GM12878 (cell line): ENCODE measurements at regions not wholly inside any gene's neighbourhood (a gene's known extent, or its start where the extent isn't known, plus 50 kb on each side); places are given as distances from the start of the nearest gene placed in this dataset.

Experiments used
- ATAC-seq: fragments of 200-7000 bp; cut with Tn5 transposase; 3 replicates; pipeline ENCODE4 v1.9.1; 2020; ENCODE audit warnings: mild to moderate bottlenecking, moderate library complexity
- BruUV-seq: library from RNA; stranded (reverse); fragments of 400-500 nt; replicated peaks from 2 replicates; lab custom pipeline; 2021; lab: Mats Ljungman, UMichigan
- CTCF ChIA-PET: fragments of 300-600 bp; sonication (Branson Sonifier 250); formaldehyde crosslinking; extraction: SDS; loops from one replicate; lab custom pipeline; 2021; ENCODE audit warnings: inconsistent platforms; lab: Yijun Ruan, JAX
- POLR2A ChIA-PET: fragments of 350-600 bp; formaldehyde crosslinking; extraction: SDS; loops from one replicate; lab custom pipeline; 2021; ENCODE audit warnings: inconsistent platforms; lab: Charles Lee
- RAD21 ChIA-PET: fragments of 300-600 bp; sonication (Branson Sonifier 250); formaldehyde crosslinking; loops from one replicate; lab custom pipeline; 2023; ENCODE audit warnings: antibody characterized with exemption; ENCODE audit not compliant: unreplicated experiment; lab: Charles Lee
- SMC1A ChIA-PET: fragments of 300-600 bp; sonication (Branson Sonifier 250); formaldehyde crosslinking; loops from one replicate; lab custom pipeline; 2023; ENCODE audit not compliant: unreplicated experiment, uncharacterized antibody; lab: Charles Lee
- DNase-seq: peaks from one replicate; pipeline ENCODE4 v3.0.0-alpha.2; 2011; ENCODE audit warnings: low read depth, low spot score
- FAIRE-seq: peaks from 3 replicates; lab custom pipeline; 2011; peaks lifted over from hg19 to GRCh38; lab: Jason Lieb, UNC
- H2AFZ ChIP-seq: 2 replicates; pipeline ENCODE4 v1.6.0; 2011; ENCODE audit warnings: low read depth, low read length, control low read depth; ENCODE audit not compliant: control insufficient read depth
- H3K27ac ChIP-seq: 2 replicates; pipeline ENCODE4 v1.5.1; 2011; ENCODE audit warnings: control low read depth; ENCODE audit not compliant: control insufficient read depth, insufficient read depth
- H3K27me3 ChIP-seq, 2 experiments: replicated peaks in 1 of 2; 2 replicates each; pipeline versions ENCODE4 v1.6.0 to v1.6.1; 2011; ENCODE audit warnings: low read length in 1 of 2; ENCODE audit not compliant: control insufficient read depth in 2 of 2, insufficient read depth in 2 of 2
- H3K36me3 ChIP-seq, 2 experiments: 2 replicates each; pipeline ENCODE4 v1.5.1; 2011; ENCODE audit warnings: low read length in 1 of 2; ENCODE audit not compliant: control insufficient read depth in 2 of 2, insufficient read depth in 2 of 2
- H3K4me1 ChIP-seq: 2 replicates; pipeline ENCODE4 v1.6.1; 2011; ENCODE audit warnings: mild to moderate bottlenecking, low read length, moderate library complexity, mixed read lengths; ENCODE audit not compliant: control insufficient read depth, insufficient read depth
- H3K4me2 ChIP-seq: 2 replicates; pipeline ENCODE4 v1.6.0; 2011; ENCODE audit warnings: control low read depth; ENCODE audit not compliant: control insufficient read depth, insufficient read depth
- H3K4me3 ChIP-seq: fragments of 200-600 bp; sonication (generic); 2 replicates; pipeline ENCODE4 v1.5.1; 2016
- H3K79me2 ChIP-seq: 2 replicates; pipeline ENCODE4 v1.6.0; 2011; ENCODE audit warnings: low read length; ENCODE audit not compliant: control insufficient read depth, insufficient read depth
- H3K9ac ChIP-seq: 2 replicates; pipeline ENCODE4 v1.8.0; 2011; ENCODE audit warnings: low read length, control low read depth, mixed read lengths; ENCODE audit not compliant: control insufficient read depth, insufficient read depth
- H3K9me3 ChIP-seq: replicated peaks from 3 replicates; pipeline ENCODE4 v1.5.1; 2011; ENCODE audit warnings: mild to moderate bottlenecking, low read length; ENCODE audit not compliant: control insufficient read depth, insufficient read depth
- H4K20me1 ChIP-seq: 2 replicates; pipeline ENCODE4 v1.6.0; 2011; ENCODE audit not compliant: control insufficient read depth, insufficient read depth
- CBFB ChIP-seq: IDR thresholded peaks from 2 replicates; pipeline ENCODE4 v1.6.1; 2016; ENCODE audit warnings: antibody characterized with exemption, low read depth
- CREM ChIP-seq: IDR thresholded peaks from 2 replicates; pipeline ENCODE4 v1.6.1; 2014; ENCODE audit warnings: antibody characterized with exemption, low read depth
- EP300 ChIP-seq, 2 experiments: fragments of 150-350 bp in 1 of 2; IDR thresholded peaks; 2 replicates each; pipeline ENCODE4 v1.6.1; 2011 to 2012; ENCODE audit warnings: low read depth in 2 of 2, low read length in 2 of 2, borderline replicate concordance in 1 of 2, improper control_type of control experiment in 1 of 2, inconsistent platforms in 1 of 2; ENCODE audit not compliant: control insufficient read depth in 1 of 2
- EZH2 ChIP-seq: IDR thresholded peaks from 2 replicates; pipeline ENCODE4 v1.6.1; 2012; ENCODE audit warnings: low read depth, mild to moderate bottlenecking, control low read depth, inconsistent platforms, low read length, borderline replicate concordance; ENCODE audit not compliant: control insufficient read depth
- FOXM1 ChIP-seq: IDR thresholded peaks from 2 replicates; pipeline ENCODE4 v1.6.1; 2012; ENCODE audit warnings: low read depth, mild to moderate bottlenecking, inconsistent platforms, low read length, moderate library complexity
- SIN3A ChIP-seq: IDR thresholded peaks from 2 replicates; pipeline ENCODE4 v1.6.1; 2012; ENCODE audit warnings: low read depth, low read length, improper control_type of control experiment
- ZNF274 ChIP-seq: IDR thresholded peaks from one replicate; pipeline ENCODE4 v1.8.0; 2011; ENCODE audit not compliant: insufficient read length, insufficient read depth
- WGBS: methylation state at CpG from one replicate; pipeline ENCODE4 v1.1.6; 2016; ENCODE audit warnings: low lambda C conversion rate; ENCODE audit not compliant: insufficient replicate concordance, insufficient coverage; ENCODE audit errors: missing lambda C conversion rate; 5-methylcytosine and 5-hydroxymethylcytosine counted together
- in situ Hi-C: fragments of 300-500 bp; cut with MboI; formaldehyde crosslinking; loops from 9 replicates; pipeline ENCODE4 v1.14.3; 2018; ENCODE audit warnings: mixed read lengths
- intact Hi-C: fragments of 100-400 bp; cut with micrococcal nuclease; formaldehyde crosslinking; loops from one replicate; pipeline ENCODE4 v1.14.2; 2022; ENCODE audit not compliant: unreplicated experiment

- no peaks in the 10 kb centered on the region for H3K36me3 ChIP-seq
- H3K27ac ChIP-seq, result no peak overlapping the region
- no peak for FAIRE-seq
- H3K79me2 ChIP-seq, result no peaks in the 10 kb centered on the region
- DNase-seq, result no peak
- H2AFZ ChIP-seq, result no peak overlapping the region
- ChIA-PET RAD21 (interaction anchor here (0.6 kb wide), 1 partner anchor 166 kb away, joined by 3 read pairs; no protein-coding TSS in a partner anchor), CTCF (interaction anchor here (0.6 to 1.4 kb wide), 2 partner anchors 24 to 167 kb away, joined by 3 to 4 read pairs; no protein-coding TSS in a partner anchor), SMC1A (no interaction called here), POLR2A (no interaction called here)
- 5% methylated on average over 4 of the region's 4 CpGs for WGBS
- no peak overlapping the region for H3K4me3 ChIP-seq
- BruUV-seq, result no TSS peak
- no peaks in the 10 kb centered on the region for H3K4me1 ChIP-seq
- in situ Hi-C loops, result no loop called here
- H3K4me2 ChIP-seq, result no peak overlapping the region
- H3K27me3 ChIP-seq, result no peaks in the 10 kb centered on the region
- H3K9ac ChIP-seq, result no peak overlapping the region
- H3K9me3 ChIP-seq, result no peaks in the 10 kb centered on the region; the same call in 2 of the 3 replicates
- no peak for TF ChIP-seq CBFB
- no peak for TF ChIP-seq EP300 (IDR thresholded peaks at IDR 0.05; ENCODE audit: borderline replicate concordance in 1 of 2, control insufficient read depth in 1 of 2, low read depth in 2 of 2, low read length in 2 of 2)
- TF ChIP-seq SIN3A, result no peak
- TF ChIP-seq ZNF274, result no peak
- no peak for TF ChIP-seq FOXM1
- no peak for TF ChIP-seq CREM
- TF ChIP-seq EZH2, result no peak
- intact Hi-C loops, result no loop called here
- no peaks in the 10 kb centered on the region for H4K20me1 ChIP-seq
- ATAC-seq, result no peak
These were observed 93.7 kb upstream of the UBE3A start for GRCh38 chr15:25532269-25533140.
